H9 (cell line): ENCODE measurements at regions not wholly inside any gene's neighbourhood (a gene's known extent, or its start where the extent isn't known, plus 50 kb on each side); places are given as distances from the start of the nearest gene placed in this dataset.

Experiments used
- DNase-seq: peaks from one replicate; pipeline ENCODE4 v3.0.0-alpha.2; 2017
- H2AFZ ChIP-seq: one replicate; pipeline ENCODE4 v1.6.1; 2013; ENCODE audit warnings: mild to moderate bottlenecking, low read length, control low read depth, moderate library complexity
- H2AK5ac ChIP-seq: 2 replicates; pipeline ENCODE4 v1.6.1; 2013; ENCODE audit warnings: low read length, control low read depth, mixed read lengths; ENCODE audit not compliant: insufficient read length
- H2BK120ac ChIP-seq: one replicate; pipeline ENCODE4 v1.6.1; 2013; ENCODE audit warnings: low read depth, mild to moderate bottlenecking, low read length, control low read depth, inconsistent platforms; ENCODE audit not compliant: poor library complexity, severe bottlenecking
- H2BK12ac ChIP-seq: 2 replicates; pipeline ENCODE4 v1.6.1; 2013; ENCODE audit warnings: low read length, control low read depth, mixed read lengths, low read depth; ENCODE audit not compliant: insufficient read length
- H2BK15ac ChIP-seq: 2 replicates; pipeline ENCODE4 v1.6.1; 2013; ENCODE audit warnings: low read depth, low read length, control low read depth
- H2BK20ac ChIP-seq: one replicate; pipeline ENCODE4 v1.6.1; 2013; ENCODE audit warnings: low read depth, mild to moderate bottlenecking, low read length, control low read depth, inconsistent platforms; ENCODE audit not compliant: poor library complexity, severe bottlenecking
- H2BK5ac ChIP-seq: 2 replicates; pipeline ENCODE4 v1.6.1; 2013; ENCODE audit warnings: low read length, control low read depth, mixed read lengths; ENCODE audit not compliant: insufficient read length
- H3K14ac ChIP-seq: 2 replicates; pipeline ENCODE4 v1.6.1; 2013; ENCODE audit warnings: low read length, control low read depth; ENCODE audit not compliant: insufficient read depth
- H3K18ac ChIP-seq: 2 replicates; pipeline ENCODE4 v1.6.1; 2013; ENCODE audit warnings: low read depth, mild to moderate bottlenecking, mixed read lengths, low read length, control low read depth; ENCODE audit not compliant: insufficient read length
- H3K23ac ChIP-seq: 2 replicates; pipeline ENCODE4 v1.6.1; 2013; ENCODE audit warnings: low read length, control low read depth, mixed read lengths, low read depth; ENCODE audit not compliant: insufficient read length
- H3K23me2 ChIP-seq: 2 replicates; pipeline ENCODE4 v1.6.1; 2013; ENCODE audit warnings: low read depth, mild to moderate bottlenecking, mixed read lengths, low read length, control low read depth; ENCODE audit not compliant: insufficient read length, poor library complexity, severe bottlenecking
- H3K27ac ChIP-seq: 2 replicates; pipeline ENCODE4 v1.5.1; 2013; ENCODE audit warnings: low read length, control low read depth, mixed read lengths, low read depth; ENCODE audit not compliant: insufficient read length
- H3K27me3 ChIP-seq: 2 replicates; pipeline ENCODE4 v1.6.1; 2013; ENCODE audit warnings: low read length, control low read depth, inconsistent platforms; ENCODE audit not compliant: insufficient read depth
- H3K4ac ChIP-seq: 2 replicates; pipeline ENCODE4 v1.6.1; 2013; ENCODE audit warnings: low read depth, mild to moderate bottlenecking, control low read depth, inconsistent platforms, low read length, moderate library complexity
- H3K4me1 ChIP-seq: 2 replicates; pipeline ENCODE4 v1.6.1; 2013; ENCODE audit warnings: low read length, control low read depth, inconsistent platforms; ENCODE audit not compliant: insufficient read depth
- H3K4me2 ChIP-seq: 2 replicates; pipeline ENCODE4 v1.6.1; 2013; ENCODE audit warnings: low read length, control low read depth, mixed read lengths; ENCODE audit not compliant: insufficient read length, insufficient read depth
- H3K56ac ChIP-seq: 2 replicates; pipeline ENCODE4 v1.6.1; 2013; ENCODE audit warnings: low read depth, mild to moderate bottlenecking, mixed read lengths, low read length, control low read depth; ENCODE audit not compliant: insufficient read length
- H3K79me1 ChIP-seq: 2 replicates; pipeline ENCODE4 v1.6.1; 2013; ENCODE audit warnings: low read depth, mild to moderate bottlenecking, moderate library complexity, low read length, control low read depth, inconsistent platforms; ENCODE audit not compliant: insufficient read depth, poor library complexity, severe bottlenecking
- H3K79me2 ChIP-seq: 2 replicates; pipeline ENCODE4 v1.6.1; 2013; ENCODE audit warnings: low read length, control low read depth, inconsistent platforms; ENCODE audit not compliant: insufficient read depth
- H3K9ac ChIP-seq: 2 replicates; pipeline ENCODE4 v1.6.1; 2013; ENCODE audit warnings: low read length, control low read depth, mixed read lengths; ENCODE audit not compliant: insufficient read length; ENCODE audit errors: extremely low read depth
- H3K9me3 ChIP-seq: one replicate; pipeline ENCODE4 v1.6.1; 2013; ENCODE audit warnings: low read depth, low read length, inconsistent platforms; ENCODE audit not compliant: control insufficient read depth
- H3T11ph ChIP-seq: one replicate; pipeline ENCODE4 v1.6.1; 2013; ENCODE audit warnings: mild to moderate bottlenecking, low read length, control low read depth, inconsistent platforms
- H4K20me1 ChIP-seq: one replicate; pipeline ENCODE4 v1.6.1; 2013; ENCODE audit not compliant: control insufficient read depth, insufficient read length, insufficient read depth
- H4K5ac ChIP-seq: 2 replicates; pipeline ENCODE4 v1.6.1; 2013; ENCODE audit warnings: low read depth, mild to moderate bottlenecking, mixed read lengths, low read length, control low read depth; ENCODE audit not compliant: insufficient read length
- H4K8ac ChIP-seq: replicated peaks from 2 replicates; pipeline ENCODE4 v1.6.1; 2013; ENCODE audit warnings: low read length, control low read depth, mixed read lengths, low read depth; ENCODE audit not compliant: insufficient read length
- H4K91ac ChIP-seq: 2 replicates; pipeline ENCODE4 v1.6.1; 2013; ENCODE audit warnings: low read depth, mild to moderate bottlenecking, moderate library complexity, mixed read lengths, low read length, control low read depth; ENCODE audit not compliant: insufficient read length
- H3K27ac Mint-ChIP-seq, 3 experiments: 2 replicates in 2 of 3; 3 replicates in 1 of 3; pipeline ENCODE4 v1.8.0; 2020 to 2021; ENCODE audit warnings: mixed read lengths in 3 of 3, mild to moderate bottlenecking in 1 of 3, moderate library complexity in 1 of 3
- H3K27me3 Mint-ChIP-seq: 2 replicates; pipeline ENCODE4 v1.8.0; 2021; ENCODE audit warnings: low read depth, mild to moderate bottlenecking, moderate library complexity, mixed read lengths
- H3K36me3 Mint-ChIP-seq, 3 experiments: 2 replicates in 2 of 3; 3 replicates in 1 of 3; pipeline ENCODE4 v1.8.0; 2020 to 2021; ENCODE audit warnings: low read depth in 3 of 3, mixed read lengths in 3 of 3; ENCODE audit not compliant: insufficient read depth in 1 of 3
- H3K4me1 Mint-ChIP-seq, 2 experiments: 2 replicates each; pipeline ENCODE4 v1.8.0; 2020; ENCODE audit warnings: mixed read lengths in 2 of 2
- H3K4me3 Mint-ChIP-seq, 2 experiments: 2 replicates in 1 of 2; 3 replicates in 1 of 2; pipeline ENCODE4 v1.8.0; 2020 to 2021; ENCODE audit warnings: mild to moderate bottlenecking in 2 of 2, mixed read lengths in 2 of 2, moderate library complexity in 1 of 2
- H3K9me3 Mint-ChIP-seq, 2 experiments: 2 replicates in 1 of 2; 3 replicates in 1 of 2; pipeline ENCODE4 v1.8.0; 2020; ENCODE audit warnings: mild to moderate bottlenecking in 2 of 2, mixed read lengths in 2 of 2, moderate library complexity in 1 of 2
- TF ChIP-seq, protein P1 (sequence below): fragments of 200-600 bp; sonication (generic); conservative IDR thresholded peaks from 3 replicates; pipeline ENCODE4 v1.8.0; 2021; ENCODE audit warnings: antibody characterized with exemption, mild to moderate bottlenecking

DNA sequence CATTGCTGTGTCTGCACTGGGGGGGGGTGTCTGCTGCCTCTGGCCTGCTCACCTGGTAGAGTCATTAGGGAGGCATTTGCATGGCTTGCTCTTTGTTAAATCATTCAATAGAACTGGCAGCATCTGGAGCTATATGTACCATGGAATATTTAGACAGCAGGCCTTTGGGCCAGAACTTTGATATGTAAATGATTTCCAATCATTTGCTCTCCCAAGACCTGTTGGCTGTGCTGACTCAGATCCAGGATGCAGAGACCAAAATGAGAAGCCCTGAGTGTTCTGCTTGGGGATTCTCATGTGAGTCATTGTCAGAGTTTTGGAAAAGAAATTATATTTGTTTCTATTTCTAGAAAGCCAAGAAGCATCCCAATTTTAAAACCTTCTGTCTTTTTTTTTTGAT is 257.6 kb upstream of the IGFBP3 start:
- Histone ChIP-seq H2BK15ac (no peak overlapping the region), H3T11ph (no peak overlapping the region), H4K5ac (no peak overlapping the region), H3K18ac (no peak overlapping the region), H2BK120ac (no peak overlapping the region), H2BK20ac (no peak overlapping the region), H3K27me3 (no peaks in the 10 kb centered on the region), H3K23me2 (no peaks in the 10 kb centered on the region), H3K9me3 (no peaks in the 10 kb centered on the region), H2BK12ac (no peak overlapping the region), H4K20me1 (no peaks in the 10 kb centered on the region), H2AFZ (no peak overlapping the region), H3K79me1 (no peaks in the 10 kb centered on the region), H2BK5ac (no peak overlapping the region), H3K9ac (no peak overlapping the region), H3K4me2 (no peak overlapping the region), H3K4ac (no peak overlapping the region), H3K23ac (no peak overlapping the region), H3K56ac (no peak overlapping the region), H3K4me1 (no peaks in the 10 kb centered on the region; the same call in 1 of the 2 replicates), H3K27ac (no peak overlapping the region), H3K14ac (no peak overlapping the region), H4K91ac (no peak overlapping the region), H2AK5ac (no peak overlapping the region), H3K79me2 (no peaks in the 10 kb centered on the region), H4K8ac (no peak overlapping the region)
- TF ChIP-seq, protein P1, sequence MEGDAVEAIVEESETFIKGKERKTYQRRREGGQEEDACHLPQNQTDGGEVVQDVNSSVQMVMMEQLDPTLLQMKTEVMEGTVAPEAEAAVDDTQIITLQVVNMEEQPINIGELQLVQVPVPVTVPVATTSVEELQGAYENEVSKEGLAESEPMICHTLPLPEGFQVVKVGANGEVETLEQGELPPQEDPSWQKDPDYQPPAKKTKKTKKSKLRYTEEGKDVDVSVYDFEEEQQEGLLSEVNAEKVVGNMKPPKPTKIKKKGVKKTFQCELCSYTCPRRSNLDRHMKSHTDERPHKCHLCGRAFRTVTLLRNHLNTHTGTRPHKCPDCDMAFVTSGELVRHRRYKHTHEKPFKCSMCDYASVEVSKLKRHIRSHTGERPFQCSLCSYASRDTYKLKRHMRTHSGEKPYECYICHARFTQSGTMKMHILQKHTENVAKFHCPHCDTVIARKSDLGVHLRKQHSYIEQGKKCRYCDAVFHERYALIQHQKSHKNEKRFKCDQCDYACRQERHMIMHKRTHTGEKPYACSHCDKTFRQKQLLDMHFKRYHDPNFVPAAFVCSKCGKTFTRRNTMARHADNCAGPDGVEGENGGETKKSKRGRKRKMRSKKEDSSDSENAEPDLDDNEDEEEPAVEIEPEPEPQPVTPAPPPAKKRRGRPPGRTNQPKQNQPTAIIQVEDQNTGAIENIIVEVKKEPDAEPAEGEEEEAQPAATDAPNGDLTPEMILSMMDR = no peak
- H3K36me3 Mint-ChIP-seq = peaks cover 5 to 18% (median 8%) of the 10 kb centered on the region in 3 experiments; a peak in 6 of 7 replicates
- H3K4me3 Mint-ChIP-seq = no peak overlapping the region
- H3K27me3 Mint-ChIP-seq = no peaks in the 10 kb centered on the region; the same call in 1 of the 2 replicates
- H3K9me3 Mint-ChIP-seq = peaks cover 14 to 18% of the 10 kb centered on the region in 2 experiments; a peak in 4 of 5 replicates
- H3K27ac Mint-ChIP-seq = no peak overlapping the region
- DNase-seq = no peak
- peaks cover 5 to 10% of the 10 kb centered on the region in 2 experiments; a peak in 3 of 4 replicates for H3K4me1 Mint-ChIP-seq
